ENCODE measurements at regions not wholly inside any gene's neighbourhood (a gene's known extent, or its start where the extent isn't known, plus 50 kb on each side); places are given as distances from the start of the nearest gene placed in this dataset.

GRCh38 chr14:34220921-34221320, 241.1 kb downstream of the SPTSSA start:
- peak; percentile 67 for DNase-seq
- Mint-ChIP-seq H3K4me3 (peak overlapping the region; percentile 10), H3K27me3 (peaks cover 18% of the 10 kb centered on the region), H3K9me3 (peaks cover 10% of the 10 kb centered on the region), H3K4me1 (peaks cover 13% of the 10 kb centered on the region), H3K27ac (peak overlapping the region; percentile 45), H3K36me3 (ENCODE audit: low read depth) (peaks cover 1% of the 10 kb centered on the region)
- intact Hi-C loops (cut with micrococcal nuclease): loop anchor here (1.0 kb wide), 1 partner anchor 9 kb away; no protein-coding TSS in a partner anchor

- no peak for DNase-seq
- Mint-ChIP-seq H3K27ac (no peak overlapping the region), H3K36me3 (ENCODE audit: low read depth) (peaks cover 1% of the 10 kb centered on the region), H3K9me3 (peaks cover 10% of the 10 kb centered on the region), H3K27me3 (peaks cover 21% of the 10 kb centered on the region), H3K4me3 (no peak overlapping the region), H3K4me1 (peaks cover 13% of the 10 kb centered on the region)
- intact Hi-C loops (cut with micrococcal nuclease): loop anchor here (1.0 kb wide), 1 partner anchor 8 kb away; no protein-coding TSS in a partner anchor
Observed at GRCh38 chr14:34220378-34220706, 241.7 kb downstream of the SPTSSA start.

- no peak for DNase-seq
- Mint-ChIP-seq H3K36me3 (ENCODE audit: low read depth) (peaks cover 1% of the 10 kb centered on the region), H3K4me3 (no peak overlapping the region), H3K27me3 (peaks cover 20% of the 10 kb centered on the region), H3K27ac (no peak overlapping the region), H3K9me3 (peaks cover 10% of the 10 kb centered on the region), H3K4me1 (peaks cover 13% of the 10 kb centered on the region)
- intact Hi-C loops (cut with micrococcal nuclease): loop anchor here (1.0 kb wide), 1 partner anchor 8 kb away; no protein-coding TSS in a partner anchor
Observed at GRCh38 chr14:34219661-34220377, 242.2 kb downstream of the SPTSSA start.

GRCh38 chr14:34218881-34219280, 243.2 kb downstream of the SPTSSA start:
- H3K9me3 Mint-ChIP-seq: peaks cover 6% of the 10 kb centered on the region
- H3K36me3 Mint-ChIP-seq (ENCODE audit: low read depth): peaks cover 1% of the 10 kb centered on the region
- H3K27me3 Mint-ChIP-seq: peaks cover 18% of the 10 kb centered on the region
- H3K27ac Mint-ChIP-seq: no peak overlapping the region
- peaks cover 13% of the 10 kb centered on the region for H3K4me1 Mint-ChIP-seq
- no peak overlapping the region for H3K4me3 Mint-ChIP-seq
- intact Hi-C loops (cut with micrococcal nuclease): no loop called here
- DNase-seq: no peak

GRCh38 chr14:34214961-34215360, 247.1 kb downstream of the SPTSSA start:
- peaks cover 15% of the 10 kb centered on the region for H3K27me3 Mint-ChIP-seq
- H3K9me3 Mint-ChIP-seq: peaks cover 6% of the 10 kb centered on the region
- H3K36me3 Mint-ChIP-seq (ENCODE audit: low read depth): peaks cover 1% of the 10 kb centered on the region
- intact Hi-C loops (cut with micrococcal nuclease): no loop called here
- H3K4me3 Mint-ChIP-seq: no peak overlapping the region
- no peak for DNase-seq
- peaks cover 25% of the 10 kb centered on the region for H3K4me1 Mint-ChIP-seq
- no peak overlapping the region for H3K27ac Mint-ChIP-seq

- Mint-ChIP-seq H3K36me3 (ENCODE audit: low read depth) (no peaks in the 10 kb centered on the region), H3K9me3 (peaks cover 6% of the 10 kb centered on the region), H3K4me1 (peaks cover 21% of the 10 kb centered on the region), H3K27ac (no peak overlapping the region), H3K27me3 (peaks cover 15% of the 10 kb centered on the region), H3K4me3 (no peak overlapping the region)
- intact Hi-C loops (cut with micrococcal nuclease): no loop called here
- no peak for DNase-seq
Observed at GRCh38 chr14:34213332-34213731, 248.7 kb downstream of the SPTSSA start.

- intact Hi-C loops (cut with micrococcal nuclease): loop anchor here (1.0 kb wide), 1 partner anchor 8 kb away; no protein-coding TSS in a partner anchor
- DNase-seq: no peak
- Mint-ChIP-seq H3K4me1 (peaks cover 20% of the 10 kb centered on the region), H3K36me3 (ENCODE audit: low read depth) (no peaks in the 10 kb centered on the region), H3K4me3 (peak overlapping the region; percentile 42), H3K27ac (peak overlapping the region; percentile 79), H3K9me3 (no peaks in the 10 kb centered on the region), H3K27me3 (peaks cover 16% of the 10 kb centered on the region)
Observed at GRCh38 chr14:34212172-34212929, 249.7 kb downstream of the SPTSSA start.

GRCh38 chr14:34211732-34212131, 250.3 kb downstream of the SPTSSA start:
- DNase-seq: no peak
- peak overlapping the region; percentile 42 for H3K4me3 Mint-ChIP-seq
- no peaks in the 10 kb centered on the region for H3K9me3 Mint-ChIP-seq
- intact Hi-C loops (cut with micrococcal nuclease): loop anchor here (1.0 kb wide), 3 partner anchors 8 to 12 kb away; no protein-coding TSS in a partner anchor
- H3K4me1 Mint-ChIP-seq: peaks cover 20% of the 10 kb centered on the region
- H3K27me3 Mint-ChIP-seq: peaks cover 17% of the 10 kb centered on the region
- H3K27ac Mint-ChIP-seq: peak overlapping the region; percentile 79
- no peaks in the 10 kb centered on the region for H3K36me3 Mint-ChIP-seq (ENCODE audit: low read depth)

GRCh38 chr14:34208532-34208931, 253.5 kb downstream of the SPTSSA start:
- Mint-ChIP-seq H3K27me3 (peaks cover 12% of the 10 kb centered on the region), H3K9me3 (peaks cover 17% of the 10 kb centered on the region), H3K4me3 (no peak overlapping the region), H3K36me3 (ENCODE audit: low read depth) (peaks cover 6% of the 10 kb centered on the region), H3K27ac (no peak overlapping the region), H3K4me1 (peaks cover 29% of the 10 kb centered on the region)
- intact Hi-C loops (cut with micrococcal nuclease): no loop called here
- no peak for DNase-seq

GRCh38 chr14:34205799-34206198, 254.9 kb upstream of the EGLN3 start:
- DNase-seq: no peak
- intact Hi-C loops (cut with micrococcal nuclease): no loop called here
- Mint-ChIP-seq H3K27ac (peak overlapping the region; percentile 1), H3K9me3 (peaks cover 17% of the 10 kb centered on the region), H3K36me3 (ENCODE audit: low read depth) (peaks cover 6% of the 10 kb centered on the region), H3K27me3 (peaks cover 12% of the 10 kb centered on the region), H3K4me3 (no peak overlapping the region), H3K4me1 (peaks cover 22% of the 10 kb centered on the region)

GRCh38 chr14:34204774-34205173, 253.9 kb upstream of the EGLN3 start:
- DNase-seq: no peak
- peak overlapping the region; percentile 45 for H3K27ac Mint-ChIP-seq
- peaks cover 7% of the 10 kb centered on the region for H3K27me3 Mint-ChIP-seq
- intact Hi-C loops (cut with micrococcal nuclease): loop anchor here (5.0 kb wide), 1 partner anchor 162 kb away; no protein-coding TSS in a partner anchor
- H3K4me3 Mint-ChIP-seq: no peak overlapping the region
- peaks cover 17% of the 10 kb centered on the region for H3K9me3 Mint-ChIP-seq
- peaks cover 26% of the 10 kb centered on the region for H3K4me1 Mint-ChIP-seq
- peaks cover 6% of the 10 kb centered on the region for H3K36me3 Mint-ChIP-seq (ENCODE audit: low read depth)

GRCh38 chr14:34203251-34203722, 252.4 kb upstream of the EGLN3 start:
- H3K4me1 Mint-ChIP-seq: peaks cover 35% of the 10 kb centered on the region
- DNase-seq: no peak
- intact Hi-C loops (cut with micrococcal nuclease): loop anchor here (1.0 to 5.0 kb wide), 3 partner anchors 8 to 161 kb away; no protein-coding TSS in a partner anchor
- peaks cover 6% of the 10 kb centered on the region for H3K27me3 Mint-ChIP-seq
- H3K9me3 Mint-ChIP-seq: peaks cover 17% of the 10 kb centered on the region
- no peak overlapping the region for H3K4me3 Mint-ChIP-seq
- H3K27ac Mint-ChIP-seq: peak overlapping the region; percentile 55
- peaks cover 6% of the 10 kb centered on the region for H3K36me3 Mint-ChIP-seq (ENCODE audit: low read depth)

- DNase-seq: no peak
- H3K4me3 Mint-ChIP-seq: peak overlapping the region; percentile 32
- peak overlapping the region; percentile 31 for H3K27ac Mint-ChIP-seq
- H3K9me3 Mint-ChIP-seq: peaks cover 17% of the 10 kb centered on the region
- H3K4me1 Mint-ChIP-seq: peaks cover 35% of the 10 kb centered on the region
- intact Hi-C loops (cut with micrococcal nuclease): loop anchor here (2.0 to 5.0 kb wide), 2 partner anchors 27 to 160 kb away; no protein-coding TSS in a partner anchor
- peaks cover 6% of the 10 kb centered on the region for H3K36me3 Mint-ChIP-seq (ENCODE audit: low read depth)
- H3K27me3 Mint-ChIP-seq: peaks cover 5% of the 10 kb centered on the region
Observed at GRCh38 chr14:34201909-34202637, 251.2 kb upstream of the EGLN3 start.
